ENCODE measurements at regions not wholly inside any gene's neighbourhood (a gene's known extent, or its start where the extent isn't known, plus 50 kb on each side); places are given as distances from the start of the nearest gene placed in this dataset.

DNA sequence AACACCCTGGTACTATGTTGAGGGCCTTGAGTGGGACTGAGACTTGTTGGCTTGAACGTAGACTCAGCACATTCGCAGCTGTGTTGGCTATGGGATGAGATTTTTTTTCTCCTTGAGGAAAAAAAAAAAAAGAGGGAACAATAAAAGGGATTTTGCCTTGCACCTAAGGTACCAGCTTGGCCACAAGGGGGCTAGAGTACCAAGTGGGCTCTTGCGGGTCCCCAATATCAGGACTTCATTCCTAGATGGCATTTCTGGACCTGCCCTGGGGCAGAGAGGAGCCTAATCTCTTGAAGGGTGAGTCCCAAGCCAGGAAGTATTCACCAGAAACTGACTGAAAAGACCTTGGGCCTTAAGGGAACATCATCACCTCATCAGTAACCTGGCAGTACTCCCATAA, 1083.6 kb upstream of the PHF14 start:
- TF ChIP-seq, protein P1, sequence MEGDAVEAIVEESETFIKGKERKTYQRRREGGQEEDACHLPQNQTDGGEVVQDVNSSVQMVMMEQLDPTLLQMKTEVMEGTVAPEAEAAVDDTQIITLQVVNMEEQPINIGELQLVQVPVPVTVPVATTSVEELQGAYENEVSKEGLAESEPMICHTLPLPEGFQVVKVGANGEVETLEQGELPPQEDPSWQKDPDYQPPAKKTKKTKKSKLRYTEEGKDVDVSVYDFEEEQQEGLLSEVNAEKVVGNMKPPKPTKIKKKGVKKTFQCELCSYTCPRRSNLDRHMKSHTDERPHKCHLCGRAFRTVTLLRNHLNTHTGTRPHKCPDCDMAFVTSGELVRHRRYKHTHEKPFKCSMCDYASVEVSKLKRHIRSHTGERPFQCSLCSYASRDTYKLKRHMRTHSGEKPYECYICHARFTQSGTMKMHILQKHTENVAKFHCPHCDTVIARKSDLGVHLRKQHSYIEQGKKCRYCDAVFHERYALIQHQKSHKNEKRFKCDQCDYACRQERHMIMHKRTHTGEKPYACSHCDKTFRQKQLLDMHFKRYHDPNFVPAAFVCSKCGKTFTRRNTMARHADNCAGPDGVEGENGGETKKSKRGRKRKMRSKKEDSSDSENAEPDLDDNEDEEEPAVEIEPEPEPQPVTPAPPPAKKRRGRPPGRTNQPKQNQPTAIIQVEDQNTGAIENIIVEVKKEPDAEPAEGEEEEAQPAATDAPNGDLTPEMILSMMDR (IDR thresholded peaks at IDR 0.05; ENCODE audit: poor library complexity): no peak
- TF ChIP-seq EZH2 (IDR thresholded peaks at IDR 0.05; ENCODE audit: borderline replicate concordance) (no peak), EZH2phosphoT487 (IDR thresholded peaks at IDR 0.05; ENCODE audit: low read depth, severe bottlenecking, unreplicated experiment) (no peak)

All from hepatocyte (in vitro differentiated cells).